Renal cortex interstitium (tissue), 11 donors: ENCODE measurements at regions not wholly inside any gene's neighbourhood (a gene's known extent, or its start where the extent isn't known, plus 50 kb on each side); places are given as distances from the start of the nearest gene placed in this dataset.

Experiments used
- DNase-seq, 11 donors: peaks; one replicate each; pipeline ENCODE4 v3.0.0-alpha.2; 2013; ENCODE audit warnings: low read depth in 9 of 11, low spot score in 4 of 11; ENCODE audit errors: extremely low read depth in 1 of 11

- DNase-seq, result no peak
These were observed 211.5 kb downstream of the SOX9 start for GRCh38 chr17:72332367-72332766.

DNA sequence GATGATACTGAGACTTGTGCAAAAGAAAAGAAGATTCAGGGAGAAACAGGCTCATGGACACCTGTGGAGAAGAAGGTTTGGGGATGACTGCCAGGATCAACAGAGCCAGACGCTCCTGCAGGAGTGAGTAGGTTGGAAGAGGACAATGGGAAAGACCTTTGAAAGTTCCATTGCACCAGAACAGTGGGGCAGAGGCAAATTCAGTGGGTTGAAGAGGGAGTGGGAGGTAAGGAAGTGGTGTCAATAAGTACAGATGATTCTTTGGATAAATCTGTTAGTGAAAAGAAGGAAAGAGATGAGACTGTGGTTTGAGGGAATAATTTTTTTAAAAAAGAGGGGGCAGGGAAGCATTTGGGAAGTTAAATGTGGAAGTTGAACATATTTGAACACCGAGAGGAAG, 212.8 kb downstream of the SOX9 start:
- no peak for DNase-seq

GRCh38 chr17:72334205-72334604, 213.4 kb downstream of the SOX9 start:
- no peak for DNase-seq

DNA sequence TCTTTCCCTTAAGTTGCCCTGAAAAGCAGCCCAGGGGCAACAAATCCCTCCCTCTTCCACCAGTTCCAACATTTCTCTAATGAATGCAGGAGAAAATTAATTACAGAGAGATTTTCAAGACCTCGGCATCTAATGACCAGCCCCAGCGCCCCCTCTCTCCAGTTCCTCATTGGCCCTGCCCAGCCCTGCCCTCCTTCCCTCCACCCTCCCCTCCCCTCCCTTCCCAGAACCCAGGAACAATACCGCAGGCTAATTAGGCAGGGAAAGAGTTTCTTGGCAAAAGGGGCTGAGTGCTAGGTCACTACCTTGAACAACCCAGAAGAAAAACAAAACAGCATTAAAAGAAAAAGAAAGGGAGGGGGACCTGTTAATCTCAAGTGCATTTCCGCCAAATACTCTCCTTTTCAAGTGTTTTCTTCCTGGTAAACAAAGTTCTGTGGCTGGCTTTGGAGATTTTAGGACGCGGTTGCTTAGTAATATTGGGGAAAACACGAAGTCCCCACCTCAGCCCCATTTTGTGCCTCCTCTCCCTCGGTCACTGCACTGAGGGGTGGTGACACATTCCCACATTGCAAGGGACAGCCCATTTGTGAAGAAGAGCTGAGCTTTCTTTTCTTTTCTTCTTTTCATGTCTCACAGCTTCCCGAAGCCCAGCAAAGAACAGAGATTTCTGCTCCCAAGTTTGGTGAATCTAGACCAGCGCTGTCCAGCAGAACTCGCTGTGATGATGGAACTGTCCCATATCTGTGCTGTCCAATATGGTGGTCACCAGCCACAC, 215.4 kb downstream of the SOX9 start:
- no peak for DNase-seq

GRCh38 chr17:72336804-72337070, 215.9 kb downstream of the SOX9 start:
- DNase-seq, result no peak

- no peak for DNase-seq
These were observed 217.5 kb downstream of the SOX9 start for GRCh38 chr17:72338304-72338703.

DNA sequence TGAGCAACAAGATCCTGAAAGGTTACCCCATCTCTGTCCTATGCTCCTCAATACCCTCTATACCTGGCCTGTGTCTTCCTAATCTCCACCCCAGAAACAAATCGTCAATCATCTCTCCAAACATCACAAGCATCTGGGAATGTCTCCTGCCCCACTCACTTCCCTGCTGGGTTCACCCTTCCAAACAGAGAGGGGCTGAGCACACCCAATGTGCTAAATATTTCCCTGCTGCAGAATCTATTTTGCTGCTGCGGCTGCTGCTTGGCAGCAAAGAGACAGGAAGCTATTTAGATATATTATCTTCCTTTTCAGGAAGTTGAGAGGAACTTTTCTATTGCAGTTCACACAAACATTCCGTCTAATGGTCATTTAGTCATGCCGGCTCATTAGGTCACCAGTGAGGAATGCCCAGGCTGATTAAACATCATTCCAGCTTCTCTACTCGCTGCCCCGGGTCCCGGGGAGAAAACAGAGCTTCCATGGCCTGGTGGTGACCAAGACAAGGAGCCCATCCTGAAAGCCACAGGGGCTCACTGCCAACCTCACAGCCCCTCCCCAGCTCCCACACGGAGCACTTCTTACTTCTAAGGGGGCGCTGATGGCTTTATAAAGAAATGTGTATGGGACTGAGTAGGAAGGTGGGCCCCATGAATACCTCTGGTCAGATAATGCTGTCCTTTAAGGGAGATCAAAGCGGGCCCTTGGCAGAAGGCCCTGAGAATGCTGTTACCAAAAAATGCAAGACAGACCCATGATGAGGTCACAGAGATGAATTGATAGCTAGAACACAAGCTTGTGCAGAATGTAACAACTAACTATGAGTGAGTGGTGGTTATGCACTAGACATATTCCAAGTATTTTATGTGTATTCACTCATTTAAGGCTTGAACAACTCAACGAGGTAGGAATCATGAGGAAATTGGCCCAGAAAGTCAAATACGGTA, 218.3 kb downstream of the SOX9 start:
- peak in 6 of 11 donors; percentile 51 to 75 (median 58) for DNase-seq

DNA sequence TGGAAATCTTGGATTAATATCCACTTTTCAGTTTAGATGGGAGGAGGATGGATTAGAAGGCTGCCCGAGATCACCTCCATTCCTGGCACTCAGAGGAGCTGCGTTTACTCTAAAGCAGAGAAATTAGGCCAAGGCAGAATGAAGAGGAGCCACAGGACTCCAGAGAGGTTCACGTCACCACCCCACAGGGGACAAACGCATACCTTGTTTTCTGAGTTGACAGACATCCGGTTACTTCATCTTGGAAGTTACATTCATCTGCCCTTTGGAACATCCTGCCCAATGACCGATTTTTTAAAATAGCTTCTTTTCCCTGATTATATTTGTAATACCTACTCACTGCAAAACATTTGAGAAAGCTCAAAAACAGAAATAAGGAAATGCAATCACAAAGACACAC, 220.0 kb downstream of the SOX9 start:
- no peak for DNase-seq

- DNase-seq, result no peak
These were observed 221.2 kb downstream of the SOX9 start for GRCh38 chr17:72342061-72342460.

- peak in 9 of 11 donors; percentile 46 to 80 (median 66) for DNase-seq
These were observed 222.1 kb downstream of the SOX9 start for GRCh38 chr17:72342627-72343527.

DNA sequence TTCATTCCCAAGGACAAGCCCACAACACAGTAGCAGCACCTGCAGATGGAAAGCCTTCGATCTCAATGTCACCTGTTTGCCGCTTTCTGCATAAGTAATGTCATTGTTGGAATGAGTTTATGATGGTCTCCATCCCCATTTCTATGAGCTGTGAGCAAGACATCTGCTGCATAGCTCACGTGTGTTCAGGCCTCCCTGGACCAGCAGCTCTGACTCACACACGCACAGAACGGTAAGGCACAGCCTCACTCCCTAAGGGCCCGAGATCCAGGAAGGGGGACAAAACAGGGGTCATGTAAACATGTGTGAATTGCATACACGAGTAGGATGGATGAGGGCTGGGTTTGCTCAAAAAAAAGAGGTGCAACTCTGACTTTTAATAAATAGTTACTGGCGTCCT, 223.1 kb downstream of the SOX9 start:
- no peak for DNase-seq

DNA sequence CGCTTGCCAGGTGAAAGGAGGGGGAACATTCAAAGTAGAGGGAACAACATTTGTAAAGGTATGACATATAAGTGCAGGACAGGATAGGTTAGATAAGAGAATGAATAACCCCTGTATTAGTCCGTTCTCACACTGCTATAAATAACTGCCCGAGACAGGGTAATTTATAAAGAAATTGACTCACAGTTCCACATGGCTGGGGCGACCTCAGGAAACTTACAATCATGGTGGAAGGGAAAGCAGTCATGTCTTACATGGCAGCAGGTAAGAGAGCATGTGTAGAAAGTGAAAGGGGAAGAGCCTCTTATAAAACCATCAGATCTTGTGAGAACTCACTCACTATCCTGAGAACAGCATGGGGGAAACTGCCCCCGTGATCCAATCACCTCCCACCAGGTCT, 223.8 kb downstream of the SOX9 start:
- no peak for DNase-seq

DNA sequence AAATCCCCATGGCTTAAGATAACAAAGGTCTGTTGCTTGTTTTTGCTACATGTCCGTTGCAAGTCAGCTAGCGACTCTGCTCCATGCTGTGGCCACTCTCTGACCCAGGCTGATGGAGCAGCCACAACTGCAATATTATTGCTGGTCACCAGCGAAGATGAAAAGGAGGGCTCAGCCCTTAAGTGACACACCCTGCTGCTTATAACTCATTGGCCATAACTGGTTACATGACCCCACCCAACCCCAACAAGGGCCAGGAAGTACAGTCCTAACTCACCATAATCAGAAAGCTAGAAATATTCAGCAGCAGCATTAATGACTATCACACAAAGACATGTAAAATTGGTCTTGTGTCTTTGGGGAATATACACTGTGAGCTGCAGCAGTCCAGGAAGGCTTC, 224.3 kb downstream of the SOX9 start:
- no peak for DNase-seq

GRCh38 chr17:72345536-72345935, 224.7 kb downstream of the SOX9 start:
- DNase-seq, result no peak

- DNase-seq, result no peak
These were observed 225.5 kb downstream of the SOX9 start for GRCh38 chr17:72346306-72346705.

- no peak for DNase-seq
These were observed 228.2 kb downstream of the SOX9 start for GRCh38 chr17:72349011-72349410.

GRCh38 chr17:72349491-72349995, 228.7 kb downstream of the SOX9 start:
- DNase-seq, result no peak

DNA sequence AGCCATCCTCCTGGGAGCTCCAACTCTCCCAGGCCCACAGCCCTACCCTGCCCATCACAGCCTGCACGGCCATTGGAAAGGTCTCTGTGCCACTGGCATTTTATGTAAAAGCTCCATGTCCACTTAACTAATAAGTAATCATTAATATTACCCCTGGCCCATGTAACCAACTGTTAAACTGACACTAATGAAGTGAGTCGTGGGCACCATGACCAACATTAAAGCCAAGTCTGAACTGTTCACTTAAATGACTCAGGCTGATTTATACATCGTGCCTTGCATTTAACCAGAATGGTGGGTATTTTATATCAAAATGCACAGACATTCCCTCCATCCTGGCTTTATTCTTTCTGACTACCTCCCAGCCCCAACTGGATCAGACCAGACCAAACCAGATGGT, 229.3 kb downstream of the SOX9 start:
- DNase-seq, result no peak

DNA sequence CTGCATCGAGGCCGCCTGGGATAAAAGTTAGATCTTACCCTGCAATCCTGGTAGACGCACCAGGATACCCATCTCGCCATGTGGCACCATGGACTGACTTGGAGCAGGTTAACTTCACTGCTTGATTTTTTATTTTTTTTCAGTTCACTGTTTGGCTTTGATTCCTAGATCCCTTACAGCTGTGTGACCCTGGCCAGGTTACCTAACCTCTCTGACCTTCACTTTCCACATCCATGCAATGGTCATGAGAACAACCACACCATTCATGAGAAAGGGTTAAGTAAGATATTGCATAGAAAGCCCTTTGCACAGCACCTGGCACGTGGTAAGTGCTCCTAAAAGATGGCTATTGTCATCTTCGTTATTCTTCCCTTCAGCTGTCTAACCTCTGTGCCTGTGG, 230.5 kb downstream of the SOX9 start:
- no peak for DNase-seq
